Mesothelial cell of epicardium (in vitro differentiated cells): ENCODE measurements at regions not wholly inside any gene's neighbourhood (a gene's known extent, or its start where the extent isn't known, plus 50 kb on each side); places are given as distances from the start of the nearest gene placed in this dataset.

Experiments
- DNase-seq, 2 experiments: peaks; one replicate each; pipeline ENCODE4 v3.0.0; 2021; ENCODE audit warnings: low spot score in 2 of 2; ENCODE audit not compliant: unreplicated experiment in 2 of 2
- H3K27ac Mint-ChIP-seq: 2 replicates; pipeline ENCODE4 v1.8.0; 2021; ENCODE audit warnings: mixed read lengths
- H3K27me3 Mint-ChIP-seq: 2 replicates; pipeline ENCODE4 v1.8.0; 2021; ENCODE audit warnings: low read depth, mixed read lengths
- H3K36me3 Mint-ChIP-seq: 2 replicates; pipeline ENCODE4 v1.8.0; 2021; ENCODE audit warnings: mixed read lengths
- H3K4me1 Mint-ChIP-seq: 2 replicates; pipeline ENCODE4 v1.8.0; 2021; ENCODE audit warnings: mixed read lengths
- H3K4me3 Mint-ChIP-seq: 2 replicates; pipeline ENCODE4 v1.8.0; 2021; ENCODE audit warnings: mild to moderate bottlenecking, moderate library complexity, mixed read lengths
- H3K9me3 Mint-ChIP-seq: 2 replicates; pipeline ENCODE4 v1.8.0; 2021; ENCODE audit warnings: mixed read lengths
- CTCF ChIP-seq: fragments of 200-600 bp; sonication (generic); IDR thresholded peaks from one replicate; pipeline ENCODE4 v1.5.0; 2021; ENCODE audit warnings: antibody characterized with exemption; ENCODE audit not compliant: unreplicated experiment

GRCh38 chr7:41892356-41893100 lies 189.6 kb upstream of the INHBA start:
- no peak for DNase-seq
- Mint-ChIP-seq H3K36me3 (no peaks in the 10 kb centered on the region), H3K4me1 (peaks cover 2% of the 10 kb centered on the region), H3K9me3 (no peaks in the 10 kb centered on the region), H3K4me3 (no peak overlapping the region), H3K27me3 (no peaks in the 10 kb centered on the region), H3K27ac (no peak overlapping the region)
- TF ChIP-seq CTCF, result no peak

GRCh38 chr7:41891950-41892349 lies 189.1 kb upstream of the INHBA start:
- H3K9me3 Mint-ChIP-seq, result no peaks in the 10 kb centered on the region
- no peak for DNase-seq
- H3K4me3 Mint-ChIP-seq, result no peak overlapping the region
- no peak for TF ChIP-seq CTCF
- peaks cover 7% of the 10 kb centered on the region for H3K4me1 Mint-ChIP-seq
- no peaks in the 10 kb centered on the region for H3K36me3 Mint-ChIP-seq
- H3K27ac Mint-ChIP-seq, result no peak overlapping the region
- no peaks in the 10 kb centered on the region for H3K27me3 Mint-ChIP-seq

DNA sequence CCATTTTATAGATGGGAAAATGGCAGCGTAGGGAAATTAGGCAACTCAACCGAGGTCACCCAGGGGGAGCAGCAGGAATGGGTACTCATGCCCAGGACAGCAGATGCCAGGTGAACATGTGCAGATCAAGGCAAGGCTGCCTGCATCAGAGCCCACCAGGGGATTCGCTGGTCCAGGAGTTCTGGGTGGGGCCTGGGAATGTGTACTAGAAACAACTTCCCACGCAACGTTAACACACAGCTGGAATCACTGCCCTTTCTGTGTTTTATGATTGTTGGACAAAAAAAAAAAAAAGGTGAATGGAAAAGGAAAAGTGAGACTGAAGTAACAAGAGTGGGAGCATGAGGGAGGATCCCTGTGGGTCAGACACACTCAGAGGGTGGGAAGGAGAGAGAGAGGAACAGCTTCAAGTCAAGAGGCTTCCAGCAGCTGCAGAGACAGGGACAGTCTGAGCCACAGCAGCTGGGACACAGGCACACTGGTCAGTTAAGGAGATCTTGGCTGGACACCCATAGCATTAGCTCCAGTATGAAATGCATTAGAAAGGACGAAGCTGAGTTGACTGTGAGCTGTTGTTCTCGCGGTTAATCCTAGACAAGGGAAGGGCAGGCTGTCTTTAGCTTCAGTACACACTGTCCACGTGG lies 187.9 kb upstream of the INHBA start:
- H3K9me3 Mint-ChIP-seq, result no peaks in the 10 kb centered on the region
- H3K27ac Mint-ChIP-seq, result peak overlapping the region; percentile 10
- H3K4me3 Mint-ChIP-seq, result no peak overlapping the region
- DNase-seq, result no peak
- H3K36me3 Mint-ChIP-seq, result no peaks in the 10 kb centered on the region
- no peaks in the 10 kb centered on the region for H3K27me3 Mint-ChIP-seq
- no peak for TF ChIP-seq CTCF
- peaks cover 18% of the 10 kb centered on the region for H3K4me1 Mint-ChIP-seq

DNA sequence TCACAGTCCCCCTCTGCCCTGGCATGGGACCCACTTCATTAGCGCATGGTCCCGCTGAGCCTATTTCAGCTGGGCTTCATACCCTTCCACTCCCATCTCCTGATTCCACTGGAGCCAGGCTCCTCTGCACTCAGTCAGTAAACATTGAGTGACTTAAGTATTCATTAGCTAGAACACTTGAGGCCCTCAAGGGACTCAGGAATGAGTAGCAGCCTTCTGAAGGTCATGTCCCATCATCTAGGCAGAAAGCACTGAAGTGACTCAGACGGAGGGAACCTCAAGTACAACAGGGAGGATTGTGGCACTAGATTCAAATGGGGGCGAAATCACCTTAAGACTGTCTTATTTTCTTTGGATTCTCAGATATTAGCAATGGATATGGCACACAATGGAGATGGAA lies 186.6 kb upstream of the INHBA start:
- no peak for DNase-seq
- TF ChIP-seq CTCF, result no peak
- no peaks in the 10 kb centered on the region for H3K36me3 Mint-ChIP-seq
- H3K27me3 Mint-ChIP-seq, result no peaks in the 10 kb centered on the region
- H3K27ac Mint-ChIP-seq, result no peak overlapping the region
- H3K9me3 Mint-ChIP-seq, result no peaks in the 10 kb centered on the region
- no peak overlapping the region for H3K4me3 Mint-ChIP-seq
- peaks cover 31% of the 10 kb centered on the region for H3K4me1 Mint-ChIP-seq

DNA sequence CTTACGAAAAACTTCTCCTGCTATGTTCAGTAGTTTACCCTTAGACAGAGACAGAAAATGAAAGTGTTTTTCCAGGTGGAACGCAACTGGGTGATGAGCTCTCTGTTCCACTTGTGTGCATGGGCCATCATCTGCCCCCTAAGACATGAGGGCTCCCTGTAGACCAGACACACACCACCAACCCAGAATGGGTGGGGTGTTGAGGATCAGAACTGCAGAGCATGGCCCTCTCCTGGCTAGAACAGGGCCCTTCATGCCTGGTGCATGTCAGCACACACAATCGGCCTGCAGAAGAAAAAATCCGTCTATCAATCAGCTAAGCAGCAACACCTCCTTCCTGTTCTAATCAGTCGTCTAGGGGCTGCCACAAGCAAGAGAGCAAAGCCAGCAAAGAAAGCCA lies 186.2 kb upstream of the INHBA start:
- no peak for DNase-seq
- H3K4me1 Mint-ChIP-seq, result peaks cover 31% of the 10 kb centered on the region
- no peaks in the 10 kb centered on the region for H3K9me3 Mint-ChIP-seq
- no peaks in the 10 kb centered on the region for H3K36me3 Mint-ChIP-seq
- no peak overlapping the region for H3K27ac Mint-ChIP-seq
- H3K27me3 Mint-ChIP-seq, result no peaks in the 10 kb centered on the region
- H3K4me3 Mint-ChIP-seq, result no peak overlapping the region
- TF ChIP-seq CTCF, result no peak
